Vagina (tissue), 2 donors: ENCODE measurements at regions not wholly inside any gene's neighbourhood (a gene's known extent, or its start where the extent isn't known, plus 50 kb on each side); places are given as distances from the start of the nearest gene placed in this dataset.

Experiments
- CTCF ChIP-seq, 3 experiments: fragments of 450-650 bp in 2 of 3; fragments of 200-600 bp in 1 of 3; sonication (generic) in 1 of 3; IDR thresholded peaks; one replicate each; pipeline ENCODE4 v1.5.1; 2017 to 2019; ENCODE audit warnings: antibody characterized with exemption in 3 of 3, mild to moderate bottlenecking in 2 of 3, moderate library complexity in 2 of 3
- POLR2A ChIP-seq, 2 donors: fragments of 450-650 bp; IDR thresholded peaks; one replicate each; pipeline ENCODE4 v1.6.1; 2017; ENCODE audit warnings: antibody characterized with exemption in 2 of 2, mild to moderate bottlenecking in 2 of 2, moderate library complexity in 2 of 2

- TF ChIP-seq POLR2A (IDR thresholded peaks at IDR 0.05), result no peak
- TF ChIP-seq CTCF (IDR thresholded peaks at IDR 0.05), result no peak
These were observed 448.3 kb downstream of the SOX11 start for GRCh38 chr2:6140509-6140908.
